GM19463 (cell line): ENCODE measurements at regions not wholly inside any gene's neighbourhood (a gene's known extent, or its start where the extent isn't known, plus 50 kb on each side); places are given as distances from the start of the nearest gene placed in this dataset.

Source experiments
- ATAC-seq: cut with Tn5 transposase; IDR thresholded peaks from one replicate; pipeline ENCODE4 v1.9.1; 2021; ENCODE audit warnings: mild to moderate bottlenecking, moderate library complexity; ENCODE audit not compliant: unreplicated experiment

GRCh38 chr4:178894126-178894525, 1451.9 kb upstream of the AGA start:
- ATAC-seq = no peak

GRCh38 chr4:178899084-178899483, 1456.8 kb upstream of the AGA start:
- no peak for ATAC-seq

GRCh38 chr4:178917756-178918155, 1475.5 kb upstream of the AGA start:
- ATAC-seq = no peak

DNA sequence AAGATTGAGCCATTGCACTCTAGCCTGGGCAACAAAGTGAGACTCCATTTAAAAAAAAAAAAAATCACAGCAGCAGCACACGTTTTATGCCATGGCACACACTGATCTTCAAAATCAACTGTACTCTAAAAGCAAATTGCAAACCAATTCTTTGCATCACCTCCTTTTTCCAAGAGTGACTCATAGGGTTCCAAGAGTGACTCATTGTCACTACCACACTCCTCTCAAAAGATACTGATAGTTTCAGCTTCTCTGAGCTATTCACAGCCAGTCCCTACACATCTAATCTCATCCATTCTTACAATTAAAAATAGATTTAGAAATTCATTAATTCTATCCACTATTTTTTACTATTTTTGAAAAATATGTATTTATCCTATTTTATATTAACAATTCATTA, 1494.9 kb upstream of the AGA start:
- ATAC-seq = no peak

- no peak for ATAC-seq
These were observed 1499.7 kb upstream of the AGA start for GRCh38 chr4:178941975-178942374.

DNA sequence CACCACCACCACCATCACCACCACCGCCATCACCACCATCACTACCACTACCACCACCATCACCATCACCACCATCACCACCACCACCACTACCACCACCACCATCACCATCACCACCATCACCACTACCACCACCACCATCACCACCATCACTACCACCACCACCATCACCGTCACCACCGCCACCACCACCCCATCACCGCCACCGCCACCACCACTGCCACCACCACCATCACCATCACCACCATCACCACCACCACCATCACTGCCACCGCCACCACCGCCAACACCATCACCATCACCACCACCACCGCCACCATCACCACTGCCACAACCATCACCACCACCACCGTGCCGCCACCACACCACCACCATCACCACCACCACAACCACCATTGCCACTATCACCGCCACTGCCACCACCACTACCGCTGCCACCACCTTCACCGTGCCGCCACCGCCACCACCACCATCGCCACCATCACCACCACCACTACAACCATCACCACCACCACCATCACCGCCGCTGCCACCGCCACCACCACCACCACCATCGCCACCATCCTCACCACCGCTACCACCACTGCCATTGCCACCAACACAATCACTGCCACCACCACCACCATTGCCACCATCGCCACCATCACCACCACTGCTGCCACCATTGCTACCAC, 1511.3 kb upstream of the AGA start:
- no peak for ATAC-seq

- no peak for ATAC-seq
These were observed 1513.4 kb upstream of the AGA start for GRCh38 chr4:178955614-178956013.

DNA sequence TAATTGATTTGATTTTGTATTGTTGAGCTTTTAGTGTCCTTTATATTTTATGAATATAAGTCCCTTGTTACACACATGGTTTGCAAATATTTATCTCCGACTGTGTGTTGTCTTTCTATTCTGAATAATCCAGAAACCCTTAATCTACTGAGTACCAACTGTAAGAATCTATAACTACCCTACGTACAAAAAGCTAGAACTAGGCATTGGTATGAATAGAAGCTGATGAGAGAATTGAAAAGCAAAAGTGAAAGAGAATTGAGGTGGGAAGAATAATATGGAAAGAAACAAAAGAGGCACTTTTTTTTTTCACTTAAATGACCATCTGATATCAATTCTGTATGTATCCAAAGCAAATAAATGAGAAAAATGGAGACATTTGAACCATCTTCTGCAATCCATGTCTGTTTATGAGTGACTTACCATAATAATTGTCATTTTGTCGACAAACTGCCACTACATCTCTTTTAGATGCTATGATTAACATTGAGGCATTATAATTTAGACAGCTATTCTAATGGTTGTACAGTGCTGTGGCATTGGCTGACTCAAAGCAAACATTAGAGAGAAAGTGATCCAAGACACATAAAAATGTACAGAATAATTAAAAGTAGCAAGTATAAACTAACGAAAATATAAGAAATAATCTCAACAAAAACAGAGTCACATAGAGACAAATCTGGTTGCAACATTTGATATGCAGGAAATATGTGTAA, 1516.6 kb upstream of the AGA start:
- ATAC-seq = no peak

- no peak for ATAC-seq
These were observed 1521.3 kb upstream of the AGA start for GRCh38 chr4:178963446-178964045.

GRCh38 chr4:178966644-178967043, 1524.4 kb upstream of the AGA start:
- ATAC-seq = no peak

- ATAC-seq = no peak
These were observed 1528.3 kb upstream of the AGA start for GRCh38 chr4:178970433-178971140.

- ATAC-seq = no peak
These were observed 1534.6 kb upstream of the AGA start for GRCh38 chr4:178976861-178977260.

- no peak for ATAC-seq
These were observed 1551.1 kb upstream of the AGA start for GRCh38 chr4:178993306-178993705.

DNA sequence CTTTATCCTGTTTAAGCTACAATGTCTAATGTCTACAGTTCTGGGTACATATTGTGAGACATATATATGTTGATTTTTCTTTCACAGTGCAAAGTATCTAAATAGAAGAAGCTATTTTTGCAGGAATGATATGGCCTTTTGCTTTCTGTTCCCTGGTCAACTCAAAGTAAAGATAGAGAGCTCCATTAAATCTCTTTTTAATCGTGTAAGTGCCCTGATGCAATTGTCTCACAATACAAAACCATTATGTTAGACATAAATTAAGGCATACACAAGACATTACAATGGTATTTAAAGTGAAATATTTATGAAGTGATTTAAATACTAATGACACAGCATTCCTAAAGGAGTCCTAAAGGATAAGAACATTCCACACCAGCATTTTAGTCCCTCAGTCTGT, 1559.7 kb upstream of the AGA start:
- ATAC-seq = no peak

DNA sequence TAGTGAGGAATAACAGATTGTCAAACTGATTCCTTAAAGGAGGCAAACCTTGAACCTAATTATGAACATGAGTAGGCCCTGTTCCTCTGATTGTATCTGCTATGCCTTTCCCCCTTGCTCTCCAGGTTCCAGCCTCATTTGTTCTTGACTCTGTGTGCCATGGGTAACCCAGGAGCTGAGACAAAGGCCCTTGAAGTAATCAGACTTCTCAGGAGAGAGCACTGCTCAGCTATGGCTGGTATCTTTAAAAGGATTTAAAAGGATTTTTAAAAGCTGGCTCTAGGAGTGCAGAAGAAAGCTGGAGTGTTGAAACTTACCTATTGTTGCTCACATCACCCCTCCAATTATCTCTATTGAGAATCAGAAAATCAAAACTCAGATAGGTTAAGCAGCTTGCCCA, 1565.5 kb upstream of the AGA start:
- no peak for ATAC-seq

GRCh38 chr4:179017581-179017980, 1575.3 kb upstream of the AGA start:
- no peak for ATAC-seq

GRCh38 chr4:179027569-179027968, 1585.3 kb upstream of the AGA start:
- no peak for ATAC-seq

DNA sequence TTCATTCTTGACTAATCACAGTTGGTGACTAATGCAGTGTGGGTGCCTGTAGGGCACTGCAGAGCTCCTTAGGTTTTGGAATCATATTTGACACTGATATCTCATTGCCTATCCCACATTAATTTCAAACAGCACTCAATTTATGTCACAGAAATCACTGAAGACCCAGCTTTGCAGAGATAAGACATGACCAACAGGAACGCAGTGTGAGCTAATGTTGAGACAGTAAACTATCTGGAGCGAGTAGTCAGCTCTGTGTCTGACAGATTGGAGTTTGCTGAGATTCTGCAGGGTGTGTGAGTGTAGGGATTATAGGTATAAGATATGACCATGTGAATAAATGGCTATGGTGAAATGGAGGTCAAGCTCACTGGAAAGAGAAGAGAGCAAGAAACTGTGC, 1586.1 kb upstream of the AGA start:
- no peak for ATAC-seq

DNA sequence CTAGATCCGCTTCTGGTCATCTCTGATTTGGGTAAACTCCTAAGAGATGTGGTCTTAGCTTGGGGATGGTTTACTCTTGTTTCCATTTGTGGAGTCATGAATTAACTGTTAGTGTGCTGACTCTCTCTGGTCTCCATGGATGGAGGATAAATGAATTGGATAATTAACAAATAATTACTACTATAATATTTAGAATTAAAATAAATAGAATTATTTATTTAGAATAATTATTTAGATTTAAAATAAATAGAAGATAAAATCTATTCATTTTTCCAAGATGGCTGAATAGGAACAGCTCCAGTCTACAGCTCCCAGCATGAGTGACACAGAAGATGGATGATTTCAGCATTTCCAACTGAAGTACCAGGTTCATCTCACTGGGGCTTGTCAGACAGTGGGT, 1587.4 kb upstream of the AGA start:
- ATAC-seq = no peak

DNA sequence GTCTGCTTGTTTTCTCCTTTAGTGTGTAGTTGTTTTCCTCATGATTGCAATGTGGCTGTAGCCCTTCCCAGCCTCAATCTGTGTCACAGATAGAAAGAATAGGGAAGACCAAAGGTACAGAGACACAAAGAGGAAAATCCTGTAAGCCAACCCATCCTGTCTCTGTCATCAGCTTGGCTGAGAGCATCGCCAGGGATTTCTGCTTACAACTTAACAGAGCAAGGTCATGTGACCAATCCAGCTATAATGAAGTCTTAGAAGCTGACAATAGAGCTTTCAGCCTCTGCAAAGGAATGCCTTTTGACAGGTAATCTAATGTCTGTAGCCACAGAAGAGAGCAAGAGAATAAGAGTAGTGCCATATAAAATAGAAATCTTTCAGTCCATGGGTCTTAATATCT, 1598.0 kb upstream of the AGA start:
- ATAC-seq = no peak

- no peak for ATAC-seq
These were observed 1606.7 kb upstream of the AGA start for GRCh38 chr4:179048839-179049453.
